ENCODE measurements at regions not wholly inside any gene's neighbourhood (a gene's known extent, or its start where the extent isn't known, plus 50 kb on each side); places are given as distances from the start of the nearest gene placed in this dataset.

DNA sequence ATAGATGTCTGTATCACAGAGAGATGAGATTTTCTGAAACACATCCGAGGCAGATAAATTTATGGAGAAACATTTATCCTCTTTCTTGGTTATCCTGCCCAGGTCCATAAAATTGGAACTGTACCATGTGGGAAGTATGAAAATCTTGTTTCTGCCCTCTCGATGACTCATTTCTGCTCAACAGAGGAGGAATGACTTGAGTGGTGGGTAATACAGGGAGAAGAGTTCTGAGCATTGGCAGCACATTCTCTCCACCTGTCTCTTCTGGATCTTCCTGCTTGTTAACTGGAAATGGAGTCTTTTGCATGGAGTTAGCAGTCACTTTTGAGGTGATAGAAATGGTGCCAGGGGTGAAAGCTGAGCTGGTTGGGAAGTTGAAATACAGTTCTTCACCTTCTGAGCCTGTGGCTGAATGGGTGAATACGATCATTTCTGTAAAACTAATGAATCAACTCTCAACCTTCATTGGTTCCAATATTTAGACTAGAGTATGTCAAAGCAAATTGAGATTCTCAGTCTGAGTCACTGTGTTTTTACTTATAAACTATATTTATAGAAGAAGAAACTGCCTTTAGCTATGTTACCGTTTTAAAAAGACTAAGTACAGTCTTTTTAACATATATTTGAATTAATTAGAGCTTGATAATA, 945.5 kb downstream of the SORCS3 start:
- Histone ChIP-seq H3K4me2 (peak overlapping the region; percentile 38; the same call in 2 of the 3 replicates), H3K4me3 (no peak overlapping the region), H3K27ac (peak overlapping the region in 1 of 2 experiments; percentile 4; a peak in 1 of 6 replicates), H3K9me3 (no peaks in the 10 kb centered on the region), H3K4me1 (peaks cover 15% of the 10 kb centered on the region; the same call in 2 of the 3 replicates)
- ChIA-PET POLR2A (no interaction called here), CTCF (no interaction called here)
- peak in 1 of 2 experiments; percentile 49; a peak in 1 of 6 replicates for ATAC-seq
- TF ChIP-seq FOSL2 (IDR thresholded peaks at IDR 0.05): no peak
- peak; percentile 39; the same call in 1 of the 2 replicates for TF ChIP-seq FOSL2 (CRISPR knock-in tag; IDR thresholded peaks at IDR 0.05)
- TF ChIP-seq MAZ (IDR thresholded peaks at IDR 0.05; ENCODE audit: borderline replicate concordance, low read depth, low read length): no peak
- no peak for TF ChIP-seq EHF (CRISPR knock-in tag; IDR thresholded peaks at IDR 0.05)
- no peak for FAIRE-seq
- WGBS (ENCODE audit: missing lambda C conversion rate): 3% methylated on average over 4 of the region's 4 CpGs
- DNase-seq (ENCODE audit: low read depth in 1 of 2, low spot score in 1 of 2): no peak

GRCh38 chr10:105585753-105586152, 944.7 kb downstream of the SORCS3 start:
- TF ChIP-seq HOXB13 (CRISPR knock-in tag; IDR thresholded peaks at IDR 0.05; ENCODE audit: low read depth): no peak
- no peak for TF ChIP-seq RNF2 (IDR thresholded peaks at IDR 0.05; ENCODE audit: borderline replicate concordance, low read depth)
- TF ChIP-seq FOSL2 (IDR thresholded peaks at IDR 0.05): no peak
- TF ChIP-seq FOSL2 (CRISPR knock-in tag; IDR thresholded peaks at IDR 0.05): peak; percentile 44; the same call in 1 of the 2 replicates
- TF ChIP-seq NR3C1 (IDR thresholded peaks at IDR 0.05): no peak
- 0 out of 2 replicates have a peak, but pooled peaks have one; percentile 38 for TF ChIP-seq FOXS1 (CRISPR knock-in tag; IDR thresholded peaks at IDR 0.05)
- 0 out of 4 replicates have a peak, but pooled peaks of 1 of the 2 experiments have one; percentile 33 for TF ChIP-seq CEBPB (IDR thresholded peaks at IDR 0.05)
- peak in 1 of 2 experiments; percentile 26; a peak in 1 of 5 replicates for TF ChIP-seq EP300 (IDR thresholded peaks at IDR 0.05)
- TF ChIP-seq POLR2AphosphoS2 (conservative IDR thresholded peaks at IDR 0.05; ENCODE audit: low read length): no peak
- no peak for TF ChIP-seq JUN (IDR thresholded peaks at IDR 0.05)
- peak; percentile 77; the same call in 1 of the 2 replicates for TF ChIP-seq GATA3 (IDR thresholded peaks at IDR 0.05; ENCODE audit: borderline replicate concordance)
- TF ChIP-seq FOSB (CRISPR knock-in tag; IDR thresholded peaks at IDR 0.05): no peak
- TF ChIP-seq SMC3 (IDR thresholded peaks at IDR 0.05): no peak
- Histone ChIP-seq H3K27ac (no peak overlapping the region), H3K4me1 (peaks cover 15% of the 10 kb centered on the region; the same call in 2 of the 3 replicates), H3K4me3 (no peak overlapping the region), H3K9me3 (no peaks in the 10 kb centered on the region), H3K4me2 (peak overlapping the region; percentile 38)
- DNase-seq (ENCODE audit: low read depth in 1 of 2, low spot score in 1 of 2) (peak in 1 of 2 experiments; percentile 42), ATAC-seq (peak; percentile 74 to 89), FAIRE-seq (no peak)
- ChIA-PET CTCF (no interaction called here), POLR2A (no interaction called here)
- WGBS (ENCODE audit: missing lambda C conversion rate): 5% methylated on average over 5 of the region's 5 CpGs

- Histone ChIP-seq H3K9me3 (no peaks in the 10 kb centered on the region), H3K4me2 (peak overlapping the region; percentile 38), H3K4me3 (no peak overlapping the region), H3K27ac (peak overlapping the region in 1 of 2 experiments; percentile 9; a peak in 1 of 6 replicates), H3K4me1 (peaks cover 15% of the 10 kb centered on the region; the same call in 2 of the 3 replicates)
- ATAC-seq: 0 out of 6 replicates have a peak, but pooled peaks of 1 of the 2 experiments have one; percentile 30
- no peak for FAIRE-seq
- ChIA-PET CTCF (no interaction called here), POLR2A (no interaction called here)
- no peak for DNase-seq (ENCODE audit: low read depth in 1 of 2, low spot score in 1 of 2)
- TF ChIP-seq, protein P1, sequence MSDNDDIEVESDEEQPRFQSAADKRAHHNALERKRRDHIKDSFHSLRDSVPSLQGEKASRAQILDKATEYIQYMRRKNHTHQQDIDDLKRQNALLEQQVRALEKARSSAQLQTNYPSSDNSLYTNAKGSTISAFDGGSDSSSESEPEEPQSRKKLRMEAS (IDR thresholded peaks at IDR 0.05): no peak
- no peak for TF ChIP-seq GATA3 (IDR thresholded peaks at IDR 0.05; ENCODE audit: borderline replicate concordance)
- TF ChIP-seq CHD2 (IDR thresholded peaks at IDR 0.05; ENCODE audit: low read length, partially characterized antibody): no peak
- TF ChIP-seq NPAS2 (CRISPR knock-in tag; IDR thresholded peaks at IDR 0.05; ENCODE audit: borderline replicate concordance): no peak
- no peak for TF ChIP-seq POLR2AphosphoS2 (conservative IDR thresholded peaks at IDR 0.05; ENCODE audit: low read length)
- no peak for TF ChIP-seq EHMT2 (IDR thresholded peaks at IDR 0.05; ENCODE audit: low read depth)
- TF ChIP-seq MAFK (IDR thresholded peaks at IDR 0.05; ENCODE audit: partially characterized antibody): no peak
- no peak for TF ChIP-seq FOSL2 (IDR thresholded peaks at IDR 0.05)
- no peak for TF ChIP-seq FOSL2 (CRISPR knock-in tag; IDR thresholded peaks at IDR 0.05)
- no peak for TF ChIP-seq ZC3H11A (IDR thresholded peaks at IDR 0.05)
- TF ChIP-seq JUN (IDR thresholded peaks at IDR 0.05): no peak
- TF ChIP-seq TP53 (CRISPR knock-in tag; IDR thresholded peaks at IDR 0.05): no peak
- TF ChIP-seq SREBF2 (IDR thresholded peaks at IDR 0.05): no peak
- TF ChIP-seq, protein P2, sequence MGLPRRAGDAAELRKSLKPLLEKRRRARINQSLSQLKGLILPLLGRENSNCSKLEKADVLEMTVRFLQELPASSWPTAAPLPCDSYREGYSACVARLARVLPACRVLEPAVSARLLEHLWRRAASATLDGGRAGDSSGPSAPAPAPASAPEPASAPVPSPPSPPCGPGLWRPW (IDR thresholded peaks at IDR 0.05): no peak
- TF ChIP-seq EP300 (IDR thresholded peaks at IDR 0.05): no peak
Observed at GRCh38 chr10:105585171-105585570, 944.1 kb downstream of the SORCS3 start.
